Fibroblast of peridontal ligament (primary cell): ENCODE measurements at regions not wholly inside any gene's neighbourhood (a gene's known extent, or its start where the extent isn't known, plus 50 kb on each side); places are given as distances from the start of the nearest gene placed in this dataset.

Experiments
- DNase-seq: peaks from one replicate; pipeline ENCODE4 v3.0.0-alpha.2; 2010; ENCODE audit errors: extremely low read depth

DNA sequence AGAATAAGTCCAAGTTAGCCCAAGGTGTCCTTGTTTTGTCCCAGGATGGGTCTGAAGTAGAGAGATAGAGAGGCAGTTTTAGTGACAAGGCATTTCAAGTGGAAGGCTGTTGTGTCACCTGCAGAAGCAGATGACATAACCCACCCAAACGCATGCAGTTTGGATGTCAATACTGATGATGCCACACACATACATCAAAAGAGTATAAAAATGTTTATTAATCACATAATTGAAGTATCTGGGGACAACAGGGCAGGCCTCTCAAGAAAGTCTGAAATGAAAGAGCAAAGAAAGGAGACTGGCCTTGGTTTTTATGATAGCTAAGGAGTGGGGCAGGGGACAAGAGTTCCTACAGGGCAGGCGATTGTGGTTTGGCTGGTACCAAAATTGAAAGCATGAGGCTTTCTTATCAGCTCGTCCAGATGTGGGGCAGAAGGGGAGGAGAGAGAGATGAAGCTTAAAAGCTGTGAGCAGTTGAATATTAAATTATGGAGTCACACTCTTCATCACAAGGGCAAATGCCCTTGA is 78.4 kb upstream of the TSPAN8 start:
- DNase-seq = no peak

DNA sequence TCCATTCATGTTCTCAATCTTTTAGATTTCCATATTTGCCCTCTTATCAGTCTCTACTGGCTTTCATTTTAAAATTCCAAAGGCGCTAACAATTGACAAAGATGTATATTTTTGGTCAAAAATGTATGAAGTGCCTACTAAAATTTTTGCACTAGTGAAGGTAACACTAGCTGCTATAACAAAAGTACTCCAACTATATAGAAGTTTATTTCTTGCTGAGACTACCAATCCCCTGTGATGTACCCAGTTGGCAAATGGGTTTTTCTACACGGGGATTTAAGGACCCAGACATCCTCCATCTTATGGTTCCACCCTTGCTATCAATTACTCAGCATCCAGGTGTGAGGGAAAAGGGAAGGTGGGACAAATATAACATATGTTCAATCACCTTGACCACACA is 75.3 kb upstream of the TSPAN8 start:
- DNase-seq = no peak

DNA sequence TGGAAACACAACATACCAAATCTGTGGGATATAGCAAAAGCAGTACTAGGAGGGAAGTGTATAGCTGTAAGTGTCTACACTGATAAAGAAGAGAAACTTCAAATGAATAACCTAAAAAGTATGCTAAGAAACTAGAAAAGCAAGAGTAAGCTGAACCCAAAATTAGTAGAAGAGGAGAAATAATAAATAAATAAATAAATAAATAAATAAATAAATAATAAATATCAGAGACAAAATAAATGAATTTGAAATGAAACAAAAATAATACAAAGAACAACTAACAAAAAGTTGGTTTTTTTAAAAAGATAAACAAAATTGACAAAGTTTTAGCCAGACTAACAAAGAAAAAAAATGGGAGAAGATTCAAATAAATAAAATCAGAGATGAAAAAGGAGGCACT is 72.7 kb upstream of the TSPAN8 start:
- DNase-seq = no peak

DNA sequence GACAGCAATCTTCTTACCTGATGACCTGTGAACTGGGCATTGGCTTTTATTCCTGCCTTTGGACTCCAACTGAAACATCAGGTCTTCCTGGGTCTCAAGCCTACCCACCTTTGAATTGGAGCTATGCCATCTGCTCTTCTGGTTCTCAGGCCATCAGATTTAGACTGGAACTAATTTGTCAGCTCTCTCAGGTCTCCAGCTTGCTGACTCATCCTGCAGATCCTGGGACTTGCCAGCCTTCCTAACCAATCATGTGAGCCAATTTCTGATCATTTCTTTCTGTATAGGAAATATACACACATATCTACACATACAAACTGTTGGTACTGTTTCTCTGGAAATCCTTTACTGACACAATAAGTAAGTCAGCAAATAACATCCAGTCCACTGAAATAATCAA is 65.3 kb upstream of the TSPAN8 start:
- no peak for DNase-seq

DNA sequence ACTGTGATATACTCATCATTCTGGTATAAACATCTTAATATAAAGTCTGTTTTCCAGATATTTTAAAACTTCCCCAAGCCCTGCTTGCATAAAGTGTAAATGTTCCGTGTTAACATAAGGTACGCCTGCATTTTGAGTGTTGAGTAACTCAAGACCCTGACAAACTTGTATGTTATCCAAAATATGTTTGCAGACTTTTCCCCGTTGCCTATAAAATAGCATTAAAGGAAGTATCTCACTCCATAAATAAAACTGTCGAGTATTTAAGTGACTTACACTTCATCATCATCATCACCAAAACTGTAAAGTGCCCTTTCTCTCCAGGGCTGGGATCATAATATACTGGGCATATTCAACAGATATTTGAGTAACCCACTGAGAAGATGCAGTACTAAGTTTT is 64.6 kb upstream of the TSPAN8 start:
- no peak for DNase-seq

DNA sequence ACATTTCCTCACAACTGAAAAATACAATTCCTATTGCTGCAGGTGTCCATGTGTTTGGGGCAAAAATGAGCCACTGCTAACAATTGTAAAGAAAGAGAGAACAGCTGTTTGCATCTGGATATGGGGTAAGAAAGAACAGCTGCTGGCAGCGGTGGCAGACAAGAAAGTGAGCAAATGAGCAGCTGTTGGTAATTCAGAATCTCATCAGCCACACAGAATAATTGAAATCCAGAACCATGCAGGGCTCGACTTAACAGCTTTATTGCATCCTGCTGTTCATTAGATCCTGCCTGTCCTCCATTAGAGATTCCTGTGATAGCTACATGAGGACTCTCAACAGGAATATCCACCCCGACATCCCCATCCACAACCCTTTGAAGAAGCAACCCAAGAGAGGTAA is 62.5 kb upstream of the TSPAN8 start:
- DNase-seq = no peak

DNA sequence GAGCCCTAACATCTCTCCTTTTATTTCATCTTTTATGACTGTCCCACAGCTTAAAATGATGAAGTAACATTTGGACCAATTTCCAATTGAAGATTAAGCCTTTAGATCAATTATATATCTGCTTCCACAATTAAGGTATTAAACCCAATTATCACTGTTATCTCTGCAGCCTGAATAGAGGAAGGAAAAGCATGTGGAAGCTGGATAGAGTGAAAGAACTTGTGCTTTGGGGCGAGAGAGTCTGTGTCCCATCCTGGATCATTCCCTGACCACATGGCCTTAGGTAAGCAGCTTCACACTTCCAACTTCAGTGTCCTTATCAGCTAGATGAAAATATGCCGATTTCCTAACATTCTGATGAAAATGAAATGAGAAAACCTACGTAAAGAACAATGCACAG is 61.4 kb upstream of the TSPAN8 start:
- DNase-seq = no peak

DNA sequence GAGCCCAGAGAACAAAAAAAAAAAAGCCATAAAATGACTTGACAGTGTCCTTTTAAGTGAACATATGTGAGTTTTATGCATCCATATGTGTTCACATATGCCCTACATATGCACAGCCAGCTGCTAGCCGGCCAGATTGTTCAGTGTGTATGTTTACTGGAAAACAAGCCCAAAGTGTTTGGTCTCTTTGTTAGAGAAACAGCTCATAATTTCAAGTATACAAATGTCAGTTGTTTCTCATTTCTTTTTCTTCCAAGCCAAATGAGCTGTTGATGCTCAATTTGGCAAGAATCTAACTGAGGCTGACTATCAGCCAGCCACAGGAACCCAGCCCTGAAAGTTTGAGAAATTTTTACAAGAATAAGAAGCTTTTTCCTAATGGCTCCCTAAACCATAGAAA is 60.8 kb upstream of the TSPAN8 start:
- no peak for DNase-seq

DNA sequence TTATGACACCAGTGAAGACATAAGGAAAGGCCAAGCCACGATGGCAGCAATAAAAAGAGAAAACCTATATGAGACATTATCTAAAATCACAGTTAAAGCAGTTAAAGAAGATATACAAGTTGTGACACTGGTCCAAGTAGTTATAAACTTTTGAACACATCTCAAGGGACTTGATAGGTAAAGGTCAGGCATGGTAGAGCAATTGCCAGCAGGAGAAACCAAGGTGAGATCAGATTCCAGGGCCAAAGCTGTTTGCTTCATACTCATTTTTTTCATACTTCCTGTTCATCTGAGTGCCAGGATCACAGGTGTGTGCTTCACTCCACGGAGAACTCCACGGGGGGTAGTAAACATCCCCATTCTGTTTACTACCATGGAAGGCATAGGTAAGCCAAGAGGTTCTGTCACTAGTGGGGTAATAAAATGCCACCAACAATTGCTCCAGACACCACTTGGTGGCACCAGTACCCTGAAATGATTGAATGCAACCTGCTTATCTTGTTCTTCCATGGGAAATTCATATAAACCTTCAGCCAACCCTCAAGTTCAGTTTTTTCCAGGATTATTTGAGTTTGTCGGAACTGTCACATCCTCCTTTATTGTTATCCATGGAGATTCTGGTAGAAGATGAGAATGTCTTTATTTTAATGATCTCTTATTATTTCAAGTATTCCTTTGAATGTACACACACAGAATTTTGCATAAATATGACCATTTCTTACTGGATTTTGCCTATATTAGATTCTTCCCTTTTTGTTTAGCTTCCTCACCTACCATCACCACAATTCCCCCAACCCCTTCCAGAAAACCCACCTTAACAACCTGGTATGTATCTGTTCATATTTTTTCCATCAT is 59.2 kb upstream of the TSPAN8 start:
- DNase-seq = peak; percentile 1

DNA sequence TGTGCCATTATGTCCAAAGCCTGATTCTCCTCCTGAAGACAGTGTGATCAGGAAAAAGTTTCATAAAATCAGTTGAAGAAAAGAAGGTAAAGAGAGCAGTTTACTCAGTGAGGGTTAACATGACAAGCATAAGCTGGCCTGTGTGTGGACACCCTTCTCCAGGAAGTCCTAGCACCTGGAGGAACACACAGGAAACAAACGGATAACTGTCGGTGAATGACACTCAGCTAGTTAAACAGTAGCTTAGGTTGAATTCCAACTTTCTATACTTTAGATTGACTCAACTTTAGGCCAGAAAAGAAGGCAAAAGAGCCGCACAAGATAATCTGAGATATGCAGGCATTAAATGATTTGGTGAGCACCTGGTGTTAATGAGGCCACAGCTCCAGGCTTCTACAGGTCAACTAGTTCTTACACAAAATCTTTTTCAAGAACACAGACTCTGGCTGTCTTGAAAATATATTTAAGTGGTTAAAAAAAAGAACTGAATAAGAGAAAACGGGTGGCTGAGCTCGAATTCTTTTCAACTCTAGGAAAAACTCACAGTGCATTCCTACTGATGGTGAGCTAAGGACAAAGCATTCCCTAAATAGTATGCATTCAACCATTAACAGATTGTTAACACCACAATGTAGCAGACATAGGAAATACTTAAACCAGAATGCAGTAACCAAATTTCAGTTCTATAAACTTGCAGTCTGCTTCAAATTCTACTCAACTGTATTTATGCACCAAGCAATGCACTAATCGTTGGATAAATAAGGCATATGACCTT is 56.9 kb upstream of the TSPAN8 start:
- DNase-seq = no peak

DNA sequence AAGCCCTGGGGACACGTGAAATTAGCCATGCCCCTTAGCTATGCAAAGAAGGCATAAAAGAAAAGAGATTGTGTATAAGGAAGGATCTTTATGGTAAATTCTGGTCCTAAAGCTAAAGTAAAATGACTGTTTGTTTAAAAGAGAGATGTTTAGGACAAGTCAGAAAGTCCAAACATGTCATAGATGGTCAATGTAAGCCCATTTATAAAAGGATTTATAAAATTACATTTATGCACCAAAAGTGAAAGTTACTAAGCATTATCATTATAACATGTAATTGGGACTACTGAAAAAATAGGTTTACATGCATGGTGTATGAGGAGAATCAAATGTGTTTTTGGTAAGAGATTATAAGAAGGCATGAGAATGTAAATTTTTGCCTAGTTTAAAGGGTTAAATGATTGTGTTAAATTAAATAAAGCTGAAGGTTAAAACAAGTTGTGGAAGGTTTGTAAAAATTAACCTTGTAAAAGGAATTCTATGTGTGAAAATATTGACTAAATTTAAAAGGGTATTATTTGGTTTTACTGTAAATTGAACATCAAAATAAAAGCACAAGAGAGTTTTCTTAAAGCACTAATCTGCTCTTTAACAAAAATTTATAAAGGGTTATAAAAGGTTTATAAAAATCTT is 50.4 kb upstream of the TSPAN8 start:
- no peak for DNase-seq
